ENCODE measurements at regions not wholly inside any gene's neighbourhood (a gene's known extent, or its start where the extent isn't known, plus 50 kb on each side); places are given as distances from the start of the nearest gene placed in this dataset.

DNA sequence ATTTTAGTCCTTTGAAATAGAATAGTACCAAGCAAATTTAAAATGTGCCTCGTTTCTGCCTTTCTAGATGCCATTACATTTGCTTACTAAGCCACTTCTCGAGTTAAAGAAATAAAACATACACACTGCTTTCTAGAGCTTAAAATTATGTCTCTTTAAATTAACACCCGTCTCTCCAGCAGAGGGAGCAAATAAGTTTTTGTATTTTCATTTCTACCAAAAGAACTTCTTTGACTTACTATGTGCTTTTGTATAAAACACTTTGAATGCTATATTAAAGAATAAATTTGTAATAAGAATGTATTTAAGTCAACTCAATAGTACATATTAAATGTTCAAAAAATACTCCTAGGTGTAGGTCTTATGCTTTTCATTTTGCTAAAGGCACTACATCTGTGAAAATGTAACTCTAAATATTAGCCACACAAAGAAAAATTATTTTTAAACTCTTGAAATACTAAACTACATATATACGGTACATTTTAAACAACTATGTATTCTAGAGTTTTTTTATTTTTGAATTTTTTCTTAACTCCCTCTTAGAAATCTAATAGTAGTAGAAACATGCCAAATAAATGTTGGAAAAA is 269.3 kb upstream of the MIR17HG start:
- TF ChIP-seq, protein P1, sequence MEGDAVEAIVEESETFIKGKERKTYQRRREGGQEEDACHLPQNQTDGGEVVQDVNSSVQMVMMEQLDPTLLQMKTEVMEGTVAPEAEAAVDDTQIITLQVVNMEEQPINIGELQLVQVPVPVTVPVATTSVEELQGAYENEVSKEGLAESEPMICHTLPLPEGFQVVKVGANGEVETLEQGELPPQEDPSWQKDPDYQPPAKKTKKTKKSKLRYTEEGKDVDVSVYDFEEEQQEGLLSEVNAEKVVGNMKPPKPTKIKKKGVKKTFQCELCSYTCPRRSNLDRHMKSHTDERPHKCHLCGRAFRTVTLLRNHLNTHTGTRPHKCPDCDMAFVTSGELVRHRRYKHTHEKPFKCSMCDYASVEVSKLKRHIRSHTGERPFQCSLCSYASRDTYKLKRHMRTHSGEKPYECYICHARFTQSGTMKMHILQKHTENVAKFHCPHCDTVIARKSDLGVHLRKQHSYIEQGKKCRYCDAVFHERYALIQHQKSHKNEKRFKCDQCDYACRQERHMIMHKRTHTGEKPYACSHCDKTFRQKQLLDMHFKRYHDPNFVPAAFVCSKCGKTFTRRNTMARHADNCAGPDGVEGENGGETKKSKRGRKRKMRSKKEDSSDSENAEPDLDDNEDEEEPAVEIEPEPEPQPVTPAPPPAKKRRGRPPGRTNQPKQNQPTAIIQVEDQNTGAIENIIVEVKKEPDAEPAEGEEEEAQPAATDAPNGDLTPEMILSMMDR (IDR thresholded peaks at IDR 0.05) = no peak
- TF ChIP-seq POLR2A (IDR thresholded peaks at IDR 0.05) = no peak
